ENCODE measurements at regions not wholly inside any gene's neighbourhood (a gene's known extent, or its start where the extent isn't known, plus 50 kb on each side); places are given as distances from the start of the nearest gene placed in this dataset.
"Not testable (repeated sequence)": the region's sequence is repeated elsewhere in the genome, so short reads cannot be mapped to it uniquely, and the experiment has no call there.

GRCh38 chr6:91106083-91106482 lies 519.2 kb upstream of the MAP3K7 start:
- no peak for DNase-seq (ENCODE audit: extremely low spot score, insufficient read length, low read depth)
- no peak for FAIRE-seq

- FAIRE-seq, result no peak
- DNase-seq (ENCODE audit: extremely low spot score, insufficient read length, low read depth), result no peak
Observed at GRCh38 chr6:91105532-91105931, 518.7 kb upstream of the MAP3K7 start.

DNA sequence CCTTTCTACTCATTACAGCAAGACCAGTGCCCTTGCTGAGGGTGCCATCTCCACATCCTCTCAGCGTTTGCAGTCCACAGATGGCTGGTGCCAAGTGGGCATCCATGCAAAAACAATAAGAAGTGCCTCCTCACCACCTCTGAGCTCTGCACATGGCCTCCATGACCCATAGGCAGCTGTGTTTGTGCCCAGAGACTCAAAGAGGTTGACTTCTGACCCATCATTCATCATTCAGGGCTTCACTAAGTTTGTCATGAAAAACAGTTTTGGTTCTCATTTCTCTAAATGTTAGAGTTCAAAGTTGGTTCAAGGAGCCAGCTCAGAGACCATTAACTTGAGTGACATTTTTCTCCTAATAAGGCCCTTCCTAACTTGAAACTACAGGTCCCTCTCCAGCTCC lies 512.6 kb upstream of the MAP3K7 start:
- no peak for DNase-seq (ENCODE audit: extremely low spot score, insufficient read length, low read depth)
- FAIRE-seq, result no peak

- DNase-seq (ENCODE audit: extremely low spot score, insufficient read length, low read depth) (no peak), FAIRE-seq (no peak)
Observed at GRCh38 chr6:91098006-91098405, 511.1 kb upstream of the MAP3K7 start.

DNA sequence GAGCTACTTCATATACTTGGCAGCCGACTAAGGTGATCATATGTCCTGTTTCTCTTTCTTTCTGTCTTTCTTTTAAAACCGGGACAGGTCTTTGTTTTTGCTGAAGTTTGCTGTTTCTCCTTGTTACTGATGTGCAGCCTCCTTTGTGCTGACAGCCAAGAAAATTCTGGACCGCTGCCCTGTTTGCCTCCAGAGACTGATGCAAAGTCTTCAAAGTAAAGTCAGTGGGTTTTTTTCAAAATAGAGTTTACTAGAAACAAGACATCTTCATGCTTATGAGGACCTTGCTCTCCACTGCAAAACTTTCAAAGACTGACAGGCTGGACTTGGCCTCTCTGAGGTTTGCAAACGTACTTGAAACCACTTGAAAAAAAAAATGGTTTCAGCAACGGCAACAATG lies 510.5 kb upstream of the MAP3K7 start:
- no peak for FAIRE-seq
- DNase-seq (ENCODE audit: extremely low spot score, insufficient read length, low read depth), result no peak

DNA sequence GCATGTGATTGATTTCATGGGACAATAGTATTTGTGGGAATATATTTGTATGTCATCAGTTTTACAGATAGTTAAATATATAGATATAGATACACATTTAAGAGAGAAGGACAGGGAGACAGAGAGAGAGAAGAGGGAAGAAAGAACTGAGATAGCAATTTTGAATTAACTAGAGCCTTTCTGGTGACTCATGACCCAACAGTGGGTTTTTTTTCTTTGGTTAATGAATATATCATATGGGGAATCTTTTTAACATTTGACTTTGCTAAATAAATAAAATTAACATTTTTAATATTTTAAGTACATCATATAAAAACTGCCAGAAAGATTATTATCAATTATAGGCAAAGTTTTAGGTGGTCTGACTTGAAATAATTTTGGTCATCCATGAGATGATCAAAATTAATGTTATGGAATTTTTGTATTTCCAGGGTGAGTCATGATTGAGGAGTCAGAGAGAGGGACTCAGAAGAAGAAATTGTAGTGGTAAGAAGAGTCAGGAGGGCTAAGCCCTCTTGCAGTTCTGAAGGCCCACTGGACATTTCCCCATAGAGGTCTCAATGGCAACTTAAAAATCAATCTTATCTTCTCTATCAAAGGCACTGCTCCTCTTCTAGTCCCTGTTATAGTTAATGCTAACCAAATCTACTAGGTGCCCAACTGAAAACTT lies 508.1 kb upstream of the MAP3K7 start:
- no peak for FAIRE-seq

GRCh38 chr6:91094341-91094740 lies 507.5 kb upstream of the MAP3K7 start:
- FAIRE-seq, result no peak
- no peak for DNase-seq (ENCODE audit: extremely low spot score, insufficient read length, low read depth)

More for the DNA sequence above, 508.1 kb upstream of the MAP3K7 start:
- no peak for DNase-seq (ENCODE audit: extremely low spot score, insufficient read length, low read depth)

- DNase-seq (ENCODE audit: extremely low spot score, insufficient read length, low read depth), result no peak
- no peak for FAIRE-seq
Observed at GRCh38 chr6:91088976-91089375, 502.1 kb upstream of the MAP3K7 start.

DNA sequence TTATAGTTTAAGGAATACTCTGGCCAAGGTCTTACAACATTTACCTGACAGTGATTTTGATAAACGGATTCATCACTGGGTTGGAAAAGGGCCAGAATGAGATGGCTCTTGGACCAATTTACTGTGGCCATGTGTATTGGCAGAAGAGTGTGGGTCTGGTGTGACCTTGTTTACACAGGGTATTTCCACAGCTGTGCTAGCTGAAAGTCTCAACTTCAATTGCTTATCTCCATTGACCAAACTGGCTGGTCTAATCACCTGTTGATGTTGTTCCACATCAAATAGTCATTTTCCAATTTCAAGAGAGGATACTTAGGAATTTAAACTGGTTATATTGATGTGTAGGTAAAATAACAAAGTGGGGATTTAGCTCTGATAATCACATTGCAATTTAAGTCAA lies 501.6 kb upstream of the MAP3K7 start:
- FAIRE-seq, result no peak
- DNase-seq (ENCODE audit: extremely low spot score, insufficient read length, low read depth), result no peak

DNA sequence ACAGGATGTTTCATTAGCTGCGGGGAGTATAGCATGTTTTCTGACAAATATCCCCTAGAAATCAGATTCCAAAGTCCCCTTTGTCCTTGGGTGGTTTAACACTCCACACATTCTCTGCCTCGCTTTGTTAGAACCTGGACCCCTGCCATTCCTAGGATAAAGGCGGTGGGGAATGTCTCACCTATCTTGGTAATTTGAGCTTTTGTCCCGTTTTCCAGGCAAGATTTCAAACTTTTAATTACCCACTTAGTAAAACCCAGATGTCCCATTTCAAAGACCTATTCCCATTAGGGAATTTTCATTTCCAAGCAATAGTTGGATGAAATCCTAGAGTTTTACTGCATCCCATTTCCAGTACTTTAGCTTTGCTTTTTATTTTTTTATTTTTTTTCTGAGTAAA lies 501.0 kb upstream of the MAP3K7 start:
- no peak for FAIRE-seq

DNA sequence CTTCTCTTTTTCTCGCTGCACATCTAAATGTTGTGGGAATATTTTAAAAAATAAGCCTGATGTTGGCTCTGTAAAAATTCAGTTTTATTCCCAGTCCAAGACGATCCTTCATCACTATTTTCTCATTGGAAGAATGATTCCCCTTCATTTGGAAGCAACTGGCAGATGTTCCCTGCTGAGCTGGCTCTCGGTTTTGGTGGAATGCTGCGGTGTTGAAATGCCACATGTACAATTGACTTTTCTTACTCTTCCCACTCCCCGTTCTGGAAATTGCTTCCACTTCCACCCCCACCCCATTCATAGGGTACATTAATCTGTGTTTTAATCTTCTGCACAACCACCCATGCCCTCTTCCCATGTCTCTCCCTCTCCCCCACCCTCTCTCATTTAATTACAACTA lies 496.3 kb upstream of the MAP3K7 start:
- FAIRE-seq (no peak), DNase-seq (ENCODE audit: extremely low spot score, insufficient read length, low read depth) (no peak)

More for the DNA sequence above, 501.0 kb upstream of the MAP3K7 start:
- no peak for DNase-seq (ENCODE audit: extremely low spot score, insufficient read length, low read depth)

DNA sequence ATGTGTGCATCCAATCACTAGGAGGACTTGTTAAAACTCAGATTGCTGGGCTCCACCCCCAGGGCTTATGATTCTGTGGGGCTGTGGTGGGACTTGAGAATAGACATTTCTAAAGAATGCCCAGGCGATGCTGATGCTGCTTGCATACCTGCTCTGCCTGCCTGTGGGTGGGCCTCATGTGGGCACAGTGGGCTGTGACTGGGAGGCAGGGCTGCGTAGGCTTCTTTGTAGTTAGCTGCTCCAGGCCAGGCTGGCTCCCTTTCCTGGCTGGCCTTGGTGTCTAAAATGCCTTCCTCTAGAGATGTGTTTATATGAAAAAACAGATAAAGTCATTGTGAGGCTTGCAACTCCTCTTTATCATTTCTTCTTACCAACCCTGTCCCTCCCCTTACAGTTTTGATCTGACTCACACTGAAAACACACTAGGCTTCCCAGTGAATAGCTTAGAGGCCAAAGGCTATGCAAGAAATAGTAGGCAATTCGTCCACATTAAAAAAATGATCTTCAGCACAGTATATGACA lies 495.5 kb upstream of the MAP3K7 start:
- DNase-seq (ENCODE audit: extremely low spot score, insufficient read length, low read depth) (no peak), FAIRE-seq (no peak)

- peak; percentile 61 for FAIRE-seq
- no peak for DNase-seq (ENCODE audit: extremely low spot score, insufficient read length, low read depth)
Observed at GRCh38 chr6:91081452-91082067, 494.7 kb upstream of the MAP3K7 start.

DNA sequence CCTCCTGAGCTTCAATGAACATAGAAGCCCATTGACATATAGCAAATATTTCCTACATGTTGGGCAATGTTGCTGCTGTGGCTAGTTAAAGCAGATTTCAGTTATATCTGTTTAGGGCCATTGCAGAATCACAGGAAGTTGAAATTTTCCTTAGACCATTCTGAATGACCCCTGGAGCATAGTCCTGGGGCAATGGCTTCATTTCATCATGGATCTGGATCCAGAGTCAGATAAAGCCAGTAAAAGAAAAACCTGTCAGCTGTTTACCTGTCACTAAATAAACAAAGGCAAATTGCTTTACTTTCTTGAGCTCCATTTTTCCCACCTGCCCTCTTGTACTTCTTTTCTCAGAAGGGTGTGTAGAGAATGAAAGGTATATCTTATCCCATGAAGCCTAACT lies 494.0 kb upstream of the MAP3K7 start:
- no peak for FAIRE-seq
- DNase-seq (ENCODE audit: extremely low spot score, insufficient read length, low read depth), result no peak

DNA sequence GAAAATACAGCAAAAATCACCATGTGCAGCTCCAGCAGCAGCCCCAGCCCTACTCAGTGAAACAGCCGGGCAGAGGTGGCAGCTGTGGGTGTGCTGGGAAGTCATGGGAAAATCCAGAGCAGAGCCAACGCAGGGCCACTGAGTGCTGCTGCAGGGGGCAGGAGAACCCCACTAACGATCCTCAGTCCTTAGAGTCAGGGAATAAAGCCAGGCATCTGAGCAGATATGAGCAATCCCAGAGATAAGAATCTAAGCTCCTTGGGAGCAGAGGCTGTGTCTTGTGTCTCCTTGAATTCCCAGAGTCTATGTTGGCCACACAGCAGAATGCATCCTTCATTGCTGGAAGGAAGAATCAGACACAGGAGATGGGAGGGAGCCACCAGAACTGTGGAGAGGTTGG lies 493.1 kb upstream of the MAP3K7 start:
- DNase-seq (ENCODE audit: extremely low spot score, insufficient read length, low read depth) (no peak), FAIRE-seq (no peak)

DNA sequence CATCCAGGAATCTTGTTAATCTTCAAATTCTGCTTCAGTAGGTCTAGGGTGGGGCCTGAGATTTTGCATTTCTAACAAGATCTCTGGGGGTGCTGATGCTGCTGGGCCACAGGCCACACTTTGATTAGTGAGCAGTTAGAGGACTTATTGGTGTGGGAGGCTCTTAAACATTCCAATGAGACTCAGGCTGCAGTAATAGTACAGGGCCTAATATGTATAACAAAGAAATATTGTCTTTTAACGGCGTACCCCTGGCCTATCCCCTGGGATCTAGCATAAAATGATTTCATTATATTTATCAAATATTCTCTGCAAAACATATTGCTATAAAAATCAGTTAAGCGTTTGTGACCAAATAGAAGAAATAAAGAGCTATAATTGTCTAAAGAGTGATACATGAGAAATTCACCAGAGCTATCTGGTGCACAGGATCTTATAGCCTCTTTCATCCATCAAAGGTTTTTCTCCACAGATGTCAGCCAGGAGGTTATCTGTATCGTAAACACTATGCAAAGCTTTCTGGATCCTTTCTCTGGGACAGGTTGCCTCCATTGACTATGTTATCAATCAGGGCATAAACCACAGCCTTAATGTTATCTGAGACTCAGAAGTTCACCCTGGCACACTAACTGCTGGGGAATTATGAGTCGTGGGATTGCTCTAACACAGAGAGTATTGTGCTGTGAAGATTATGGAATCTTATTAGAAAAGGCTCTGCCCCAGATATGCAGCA lies 488.5 kb upstream of the MAP3K7 start:
- no peak for FAIRE-seq
- DNase-seq (ENCODE audit: extremely low spot score, insufficient read length, low read depth), result no peak

DNA sequence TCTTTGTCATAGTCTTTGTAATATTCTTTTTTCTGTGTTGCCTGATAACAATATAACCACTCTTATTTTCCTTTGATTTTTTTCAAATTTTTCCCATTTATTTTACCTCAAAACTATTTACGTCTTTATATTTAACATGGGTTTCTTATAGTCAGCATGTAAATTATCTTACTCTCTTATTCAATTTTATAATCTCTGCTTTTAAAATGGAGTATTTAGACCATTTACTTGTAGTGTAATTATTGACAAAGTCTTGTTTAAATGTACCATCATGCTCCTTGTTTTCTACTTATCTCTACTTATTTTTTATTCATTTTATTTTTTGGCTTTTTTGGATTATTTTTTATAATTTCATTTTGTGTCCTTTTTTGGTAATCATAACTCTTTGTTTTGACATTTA lies 476.5 kb upstream of the MAP3K7 start:
- DNase-seq (ENCODE audit: extremely low spot score, insufficient read length, low read depth) (no peak), FAIRE-seq (no peak)

- FAIRE-seq (no peak), DNase-seq (ENCODE audit: extremely low spot score, insufficient read length, low read depth) (no peak)
Observed at GRCh38 chr6:91057689-91058088, 470.8 kb upstream of the MAP3K7 start.

DNA sequence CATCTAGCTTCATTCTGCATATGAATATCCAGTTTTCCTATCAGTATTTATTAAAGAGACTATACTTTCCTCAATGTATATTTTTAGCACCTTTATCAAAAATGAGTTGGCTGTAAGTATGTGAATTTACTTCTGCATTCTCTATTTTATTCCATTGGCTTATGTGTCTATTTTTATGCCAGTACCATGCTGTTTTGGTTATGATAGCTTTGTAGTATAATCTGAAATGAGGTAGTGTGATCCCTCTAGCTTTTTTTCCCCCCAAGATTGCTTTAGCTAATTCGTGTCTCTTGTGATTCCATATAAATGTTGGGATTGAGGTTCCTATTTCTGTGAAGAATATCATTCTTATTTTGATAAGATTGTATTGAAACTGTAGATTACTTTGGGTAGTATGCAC lies 469.1 kb upstream of the MAP3K7 start:
- FAIRE-seq, result no peak
- no peak for DNase-seq (ENCODE audit: extremely low spot score, insufficient read length, low read depth)

DNA sequence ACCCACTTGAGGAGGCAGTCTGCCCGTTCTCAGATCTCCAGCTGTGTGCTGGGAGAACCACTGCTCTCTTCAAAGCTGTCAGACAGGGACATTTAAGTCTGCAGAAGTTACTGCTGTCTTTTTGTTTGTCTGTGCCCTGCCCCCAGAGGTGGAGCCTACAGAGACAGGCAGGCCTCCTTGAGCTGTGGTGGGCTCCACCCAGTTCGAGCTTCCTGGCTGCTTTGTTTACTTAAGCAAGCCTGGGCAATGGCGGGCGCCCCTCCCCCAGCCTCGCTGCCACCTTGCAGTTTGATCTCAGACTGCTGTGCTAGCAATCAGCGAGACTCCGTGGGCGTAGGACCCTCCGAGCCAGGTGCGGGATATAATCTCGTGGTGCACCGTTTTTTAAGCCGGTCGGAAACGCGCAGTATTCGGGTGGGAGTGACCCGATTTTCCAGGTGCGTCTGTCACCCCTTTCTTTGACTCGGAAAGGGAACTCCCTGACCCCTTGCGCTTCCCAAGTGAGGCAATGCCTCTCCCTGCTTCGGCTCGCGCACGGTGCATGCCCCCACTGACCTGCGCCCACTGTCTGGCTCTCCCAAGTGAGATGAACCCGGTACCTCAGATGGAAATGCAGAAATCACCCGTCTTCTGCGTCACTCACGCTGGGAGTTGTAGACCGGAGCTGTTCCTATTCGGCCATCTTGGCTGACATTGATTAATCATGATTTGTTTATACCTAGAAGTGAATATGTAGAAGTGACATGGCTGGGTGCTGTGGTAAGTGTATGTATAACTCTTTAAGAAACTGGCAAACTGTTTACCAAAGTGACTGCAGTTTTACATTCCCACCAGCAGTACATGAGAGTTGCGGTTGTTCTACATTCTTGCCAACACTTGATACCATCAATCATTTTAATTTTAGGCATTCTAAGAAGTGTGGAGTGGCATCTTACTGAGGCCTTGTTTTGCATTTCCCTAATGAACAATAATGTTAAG lies 465.9 kb upstream of the MAP3K7 start:
- not testable (repeated sequence) for DNase-seq (ENCODE audit: extremely low spot score, insufficient read length, low read depth); FAIRE-seq

Data from GM18507 (cell line).